Esophagus muscularis mucosa (tissue), 4 donors: ENCODE measurements at regions not wholly inside any gene's neighbourhood (a gene's known extent, or its start where the extent isn't known, plus 50 kb on each side); places are given as distances from the start of the nearest gene placed in this dataset.

ENCODE experiments used
- DNase-seq: peaks from one replicate; pipeline ENCODE4 v3.0.0-alpha.2; 2017; ENCODE audit errors: extremely low spot score
- H3K27ac ChIP-seq, 4 donors: fragments of 200-600 bp; sonication (generic); replicated peaks in 1 of 4; 1 replicate in 3 of 4; 2 replicates in 1 of 4; pipeline ENCODE4 v1.5.1; 2016 to 2019; ENCODE audit warnings: mild to moderate bottlenecking in 1 of 4
- H3K27me3 ChIP-seq, 4 donors: fragments of 200-600 bp; sonication (generic); one replicate each; pipeline versions ENCODE4 v1.5.1 to v1.6.0; 2016 to 2019
- H3K36me3 ChIP-seq, 4 donors: fragments of 200-600 bp; sonication (generic); one replicate each; pipeline ENCODE4 v1.5.1; 2016 to 2019
- H3K4me1 ChIP-seq, 4 donors: fragments of 200-600 bp; sonication (generic); one replicate each; pipeline ENCODE4 v1.5.1; 2016 to 2019
- H3K4me3 ChIP-seq, 4 donors: fragments of 200-600 bp; sonication (generic); 1 replicate in 2 of 4; 2 replicates in 2 of 4; pipeline ENCODE4 v1.5.1; 2016 to 2019; ENCODE audit warnings: mild to moderate bottlenecking in 4 of 4, moderate library complexity in 1 of 4
- H3K9me3 ChIP-seq, 4 donors: fragments of 200-600 bp; sonication (generic); 1 replicate in 3 of 4; 2 replicates in 1 of 4; pipeline ENCODE4 v1.5.1; 2016 to 2019
- EP300 ChIP-seq: sonication (generic); formaldehyde crosslinking; IDR thresholded peaks from one replicate; pipeline ENCODE4 v1.6.1; 2017; ENCODE audit warnings: antibody characterized with exemption
- POLR2A ChIP-seq: fragments of 450-650 bp; IDR thresholded peaks from one replicate; pipeline ENCODE4 v1.6.1; 2017; ENCODE audit warnings: antibody characterized with exemption, moderate library complexity, mild to moderate bottlenecking, low read depth
- POLR2AphosphoS5 ChIP-seq, 2 donors: sonication (generic); formaldehyde crosslinking; IDR thresholded peaks; one replicate each; pipeline ENCODE4 v1.6.1; 2017; ENCODE audit warnings: antibody characterized with exemption in 2 of 2
- WGBS: methylation state at CpG from one replicate; pipeline ENCODE4 v1.1.5; 2018; 5-methylcytosine and 5-hydroxymethylcytosine counted together
- intact Hi-C: fragments of 100-400 bp; cut with DNase I; formaldehyde crosslinking; loops from one replicate; pipeline ENCODE4 v1.15.1; 2023
- TF ChIP-seq, protein P1 (sequence below), 3 experiments: fragments of 200-600 bp in 2 of 3; fragments of 450-650 bp in 1 of 3; sonication (generic) in 2 of 3; IDR thresholded peaks; one replicate each; pipeline ENCODE4 v1.5.1; 2017 to 2019; ENCODE audit warnings: antibody characterized with exemption in 3 of 3, mild to moderate bottlenecking in 2 of 3, moderate library complexity in 1 of 3

DNA sequence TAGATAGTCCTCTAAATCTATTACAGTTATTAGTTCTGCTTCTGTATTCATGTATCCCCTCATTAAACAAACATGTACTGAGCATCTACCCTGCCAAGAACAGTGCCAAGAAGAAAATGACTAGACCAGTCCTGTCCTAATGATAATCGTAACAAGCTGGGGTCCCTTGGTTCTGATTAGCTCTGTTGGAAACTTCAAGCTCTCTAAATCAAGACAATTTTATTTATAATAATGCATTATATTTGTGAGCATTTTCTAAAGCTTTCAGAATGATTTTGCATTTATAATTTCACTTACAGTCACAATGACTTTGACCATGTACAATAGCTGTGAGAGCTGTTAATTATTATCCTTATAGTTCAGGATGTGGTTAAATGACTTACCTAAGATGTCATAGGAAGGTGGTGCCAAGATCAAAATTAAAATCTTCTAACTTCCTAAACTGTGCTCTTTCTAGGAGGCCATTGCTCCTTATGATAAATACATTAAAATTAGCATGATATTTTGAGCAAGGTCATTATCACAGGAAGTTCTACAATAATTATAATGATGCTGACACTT, 336.5 kb upstream of the SLC39A10 start:
- Histone ChIP-seq H3K4me3 (no peak overlapping the region), H3K27me3 (no peaks in the 10 kb centered on the region), H3K9me3 (no peaks in the 10 kb centered on the region), H3K27ac (no peak overlapping the region), H3K36me3 (no peaks in the 10 kb centered on the region), H3K4me1 (peaks cover 0 to 20% (median 11%) of the 10 kb centered on the region in 4 donors)
- TF ChIP-seq EP300: no peak
- TF ChIP-seq, protein P1, sequence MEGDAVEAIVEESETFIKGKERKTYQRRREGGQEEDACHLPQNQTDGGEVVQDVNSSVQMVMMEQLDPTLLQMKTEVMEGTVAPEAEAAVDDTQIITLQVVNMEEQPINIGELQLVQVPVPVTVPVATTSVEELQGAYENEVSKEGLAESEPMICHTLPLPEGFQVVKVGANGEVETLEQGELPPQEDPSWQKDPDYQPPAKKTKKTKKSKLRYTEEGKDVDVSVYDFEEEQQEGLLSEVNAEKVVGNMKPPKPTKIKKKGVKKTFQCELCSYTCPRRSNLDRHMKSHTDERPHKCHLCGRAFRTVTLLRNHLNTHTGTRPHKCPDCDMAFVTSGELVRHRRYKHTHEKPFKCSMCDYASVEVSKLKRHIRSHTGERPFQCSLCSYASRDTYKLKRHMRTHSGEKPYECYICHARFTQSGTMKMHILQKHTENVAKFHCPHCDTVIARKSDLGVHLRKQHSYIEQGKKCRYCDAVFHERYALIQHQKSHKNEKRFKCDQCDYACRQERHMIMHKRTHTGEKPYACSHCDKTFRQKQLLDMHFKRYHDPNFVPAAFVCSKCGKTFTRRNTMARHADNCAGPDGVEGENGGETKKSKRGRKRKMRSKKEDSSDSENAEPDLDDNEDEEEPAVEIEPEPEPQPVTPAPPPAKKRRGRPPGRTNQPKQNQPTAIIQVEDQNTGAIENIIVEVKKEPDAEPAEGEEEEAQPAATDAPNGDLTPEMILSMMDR (IDR thresholded peaks at IDR 0.05): no peak
- no peak for TF ChIP-seq POLR2A
- no peak for TF ChIP-seq POLR2AphosphoS5 (IDR thresholded peaks at IDR 0.05)
- intact Hi-C loops: no loop called here
- 83% methylated on average over 1 of the region's 1 CpG for WGBS
- no peak for DNase-seq

DNA sequence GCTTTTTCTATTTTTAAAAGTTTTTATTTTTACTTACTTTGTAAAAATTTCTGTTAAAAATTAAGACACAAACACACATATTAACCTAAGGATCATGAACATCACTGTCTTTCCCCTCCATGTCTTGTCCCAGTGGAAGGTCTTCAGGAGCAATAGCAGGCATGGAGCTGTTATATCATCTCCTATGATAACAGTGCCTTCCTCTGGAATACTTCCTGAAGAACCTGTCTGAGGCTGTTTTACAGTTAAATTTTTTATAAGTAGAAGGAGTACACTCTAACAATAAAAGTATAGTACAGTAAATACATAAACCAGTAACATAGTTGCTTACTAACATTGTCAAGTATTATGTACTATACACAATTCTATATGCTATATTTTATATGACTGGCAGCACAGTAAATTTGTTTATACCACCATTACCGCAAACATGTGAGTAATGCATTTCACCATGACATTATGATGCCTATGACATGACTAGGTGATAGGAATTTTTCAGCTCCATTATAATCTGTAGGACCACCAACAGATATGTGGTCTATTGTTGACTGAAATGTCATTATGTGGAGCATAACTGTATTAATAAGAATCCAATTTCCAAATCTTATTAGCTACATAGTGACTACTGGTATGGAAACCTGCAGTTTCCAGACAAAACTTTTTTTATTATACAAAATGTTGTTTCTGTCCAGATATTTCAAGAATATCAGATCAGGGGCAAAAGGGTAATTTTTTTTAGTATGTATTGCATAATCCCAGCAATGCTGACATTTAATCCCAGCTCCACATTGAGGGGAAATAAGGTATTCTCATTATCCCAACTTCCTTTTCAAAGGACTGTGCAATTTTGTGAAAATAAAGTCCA, 337.2 kb upstream of the SLC39A10 start:
- WGBS: 55% methylated on average over 1 of the region's 1 CpG
- intact Hi-C loops: loop anchor here (5.0 kb wide), 1 partner anchor 772 kb away; no protein-coding TSS in a partner anchor
- Histone ChIP-seq H3K27ac (no peak overlapping the region), H3K27me3 (no peaks in the 10 kb centered on the region), H3K36me3 (no peaks in the 10 kb centered on the region), H3K4me1 (peaks cover 0 to 20% (median 11%) of the 10 kb centered on the region in 4 donors), H3K9me3 (no peaks in the 10 kb centered on the region), H3K4me3 (no peak overlapping the region)
- DNase-seq: no peak
- TF ChIP-seq, protein P1 (IDR thresholded peaks at IDR 0.05): no peak
- no peak for TF ChIP-seq POLR2AphosphoS5 (IDR thresholded peaks at IDR 0.05)
- no peak for TF ChIP-seq EP300
- TF ChIP-seq POLR2A: no peak

DNA sequence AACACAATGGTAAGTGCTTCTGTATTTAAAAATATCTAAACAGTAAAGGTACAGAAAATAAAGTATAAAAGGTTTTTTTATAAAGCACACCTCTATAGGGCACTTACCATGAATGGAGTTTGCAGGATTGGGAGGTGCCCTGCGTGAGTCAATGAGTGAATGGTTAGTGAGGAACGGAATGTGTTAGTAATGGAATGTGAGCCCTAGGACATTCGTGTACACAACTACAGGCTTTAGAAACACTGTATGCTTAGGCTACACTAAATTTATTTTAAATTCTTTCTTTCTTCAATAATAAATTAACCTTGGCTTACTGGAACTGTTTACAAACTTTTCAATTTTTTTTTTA, 337.9 kb upstream of the SLC39A10 start:
- DNase-seq: no peak
- Histone ChIP-seq H3K4me3 (no peak overlapping the region), H3K9me3 (no peaks in the 10 kb centered on the region), H3K4me1 (peaks cover 0 to 20% (median 11%) of the 10 kb centered on the region in 4 donors), H3K27ac (no peak overlapping the region), H3K27me3 (no peaks in the 10 kb centered on the region), H3K36me3 (no peaks in the 10 kb centered on the region)
- TF ChIP-seq, protein P1 (IDR thresholded peaks at IDR 0.05): no peak
- no peak for TF ChIP-seq POLR2A
- TF ChIP-seq POLR2AphosphoS5 (IDR thresholded peaks at IDR 0.05): no peak
- TF ChIP-seq EP300: no peak
- WGBS: 55% methylated on average over 3 of the region's 3 CpGs
- intact Hi-C loops: loop anchor here (5.0 kb wide), 1 partner anchor 772 kb away; no protein-coding TSS in a partner anchor

DNA sequence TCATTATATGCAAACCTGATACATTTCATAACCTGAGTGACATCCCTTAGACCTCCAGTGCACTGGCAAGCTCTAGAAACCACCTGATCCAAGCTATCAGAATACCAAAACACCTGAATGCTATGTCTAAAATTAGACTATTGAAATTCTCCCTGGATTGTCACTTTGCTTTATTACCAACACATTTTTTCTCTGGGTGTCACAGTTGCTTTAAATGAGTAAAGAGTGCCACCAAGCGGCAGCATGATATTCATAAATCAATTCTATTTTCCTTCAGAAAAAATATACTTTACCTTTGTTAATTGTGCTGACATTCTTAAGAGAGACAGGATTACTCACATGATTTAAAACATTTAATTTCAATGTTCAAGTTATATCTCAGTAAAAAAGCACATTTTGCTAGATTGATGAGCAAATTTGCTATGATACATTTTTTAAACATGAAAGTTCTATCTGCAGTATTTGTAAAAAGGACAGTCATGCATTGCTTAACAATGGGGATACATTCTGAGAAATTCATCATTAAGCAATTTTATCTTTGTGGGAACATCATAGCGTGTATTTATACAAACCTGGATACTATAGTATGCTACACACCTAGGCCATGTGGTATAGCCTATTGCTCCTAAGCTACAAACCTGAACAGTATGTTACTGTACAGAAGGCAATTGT, 338.4 kb upstream of the SLC39A10 start:
- Histone ChIP-seq H3K27me3 (no peaks in the 10 kb centered on the region), H3K9me3 (no peaks in the 10 kb centered on the region), H3K4me1 (peaks cover 0 to 20% (median 11%) of the 10 kb centered on the region in 4 donors), H3K36me3 (no peaks in the 10 kb centered on the region), H3K27ac (no peak overlapping the region), H3K4me3 (no peak overlapping the region)
- DNase-seq: no peak
- no peak for TF ChIP-seq POLR2AphosphoS5 (IDR thresholded peaks at IDR 0.05)
- TF ChIP-seq, protein P1 (IDR thresholded peaks at IDR 0.05): peak; percentile 42 to 57 (median 45)
- intact Hi-C loops: loop anchor here (5.0 kb wide), 1 partner anchor 771 kb away; no protein-coding TSS in a partner anchor
- WGBS: 21% methylated on average over 2 of the region's 2 CpGs
